GM12878 (cell line): ENCODE measurements at regions not wholly inside any gene's neighbourhood (a gene's known extent, or its start where the extent isn't known, plus 50 kb on each side); places are given as distances from the start of the nearest gene placed in this dataset.
"Not testable (repeated sequence)": the region's sequence is repeated elsewhere in the genome, so short reads cannot be mapped to it uniquely, and the experiment has no call there.

Experiments
- ATAC-seq: fragments of 200-7000 bp; cut with Tn5 transposase; 3 replicates; pipeline ENCODE4 v1.9.1; 2020; ENCODE audit warnings: mild to moderate bottlenecking, moderate library complexity
- BruUV-seq: library from RNA; stranded (reverse); fragments of 400-500 nt; replicated peaks from 2 replicates; lab custom pipeline; 2021; lab: Mats Ljungman, UMichigan
- CTCF ChIA-PET: fragments of 300-600 bp; sonication (Branson Sonifier 250); formaldehyde crosslinking; extraction: SDS; loops from one replicate; lab custom pipeline; 2021; ENCODE audit warnings: inconsistent platforms; lab: Yijun Ruan, JAX
- POLR2A ChIA-PET: fragments of 350-600 bp; formaldehyde crosslinking; extraction: SDS; loops from one replicate; lab custom pipeline; 2021; ENCODE audit warnings: inconsistent platforms; lab: Charles Lee
- RAD21 ChIA-PET: fragments of 300-600 bp; sonication (Branson Sonifier 250); formaldehyde crosslinking; loops from one replicate; lab custom pipeline; 2023; ENCODE audit warnings: antibody characterized with exemption; ENCODE audit not compliant: unreplicated experiment; lab: Charles Lee
- SMC1A ChIA-PET: fragments of 300-600 bp; sonication (Branson Sonifier 250); formaldehyde crosslinking; loops from one replicate; lab custom pipeline; 2023; ENCODE audit not compliant: unreplicated experiment, uncharacterized antibody; lab: Charles Lee
- DNase-seq: peaks from one replicate; pipeline ENCODE4 v3.0.0-alpha.2; 2011; ENCODE audit warnings: low read depth, low spot score
- FAIRE-seq: peaks from 3 replicates; lab custom pipeline; 2011; peaks lifted over from hg19 to GRCh38; lab: Jason Lieb, UNC
- H2AFZ ChIP-seq: 2 replicates; pipeline ENCODE4 v1.6.0; 2011; ENCODE audit warnings: low read depth, low read length, control low read depth; ENCODE audit not compliant: control insufficient read depth
- H3K27ac ChIP-seq: 2 replicates; pipeline ENCODE4 v1.5.1; 2011; ENCODE audit warnings: control low read depth; ENCODE audit not compliant: control insufficient read depth, insufficient read depth
- H3K27me3 ChIP-seq, 2 experiments: replicated peaks in 1 of 2; 2 replicates each; pipeline versions ENCODE4 v1.6.0 to v1.6.1; 2011; ENCODE audit warnings: low read length in 1 of 2; ENCODE audit not compliant: control insufficient read depth in 2 of 2, insufficient read depth in 2 of 2
- H3K36me3 ChIP-seq, 2 experiments: 2 replicates each; pipeline ENCODE4 v1.5.1; 2011; ENCODE audit warnings: low read length in 1 of 2; ENCODE audit not compliant: control insufficient read depth in 2 of 2, insufficient read depth in 2 of 2
- H3K4me1 ChIP-seq: 2 replicates; pipeline ENCODE4 v1.6.1; 2011; ENCODE audit warnings: mild to moderate bottlenecking, low read length, moderate library complexity, mixed read lengths; ENCODE audit not compliant: control insufficient read depth, insufficient read depth
- H3K4me2 ChIP-seq: 2 replicates; pipeline ENCODE4 v1.6.0; 2011; ENCODE audit warnings: control low read depth; ENCODE audit not compliant: control insufficient read depth, insufficient read depth
- H3K4me3 ChIP-seq: fragments of 200-600 bp; sonication (generic); 2 replicates; pipeline ENCODE4 v1.5.1; 2016
- H3K79me2 ChIP-seq: 2 replicates; pipeline ENCODE4 v1.6.0; 2011; ENCODE audit warnings: low read length; ENCODE audit not compliant: control insufficient read depth, insufficient read depth
- H3K9ac ChIP-seq: 2 replicates; pipeline ENCODE4 v1.8.0; 2011; ENCODE audit warnings: low read length, control low read depth, mixed read lengths; ENCODE audit not compliant: control insufficient read depth, insufficient read depth
- H3K9me3 ChIP-seq: replicated peaks from 3 replicates; pipeline ENCODE4 v1.5.1; 2011; ENCODE audit warnings: mild to moderate bottlenecking, low read length; ENCODE audit not compliant: control insufficient read depth, insufficient read depth
- H4K20me1 ChIP-seq: 2 replicates; pipeline ENCODE4 v1.6.0; 2011; ENCODE audit not compliant: control insufficient read depth, insufficient read depth
- BRCA1 ChIP-seq: IDR thresholded peaks from 2 replicates; pipeline ENCODE4 v1.6.1; 2011; ENCODE audit warnings: low read depth, low read length, improper control_type of control experiment
- CEBPB ChIP-seq, 2 experiments: fragments of 150-350 bp in 1 of 2; IDR thresholded peaks; 2 replicates each; pipeline ENCODE4 v1.6.1; 2012 to 2014; ENCODE audit warnings: low read depth in 2 of 2, low read length in 2 of 2, borderline replicate concordance in 1 of 2, inconsistent platforms in 1 of 2
- CREM ChIP-seq: IDR thresholded peaks from 2 replicates; pipeline ENCODE4 v1.6.1; 2014; ENCODE audit warnings: antibody characterized with exemption, low read depth
- FOS ChIP-seq: IDR thresholded peaks from 3 replicates; pipeline ENCODE4 v1.6.1; 2011; ENCODE audit warnings: borderline replicate concordance; ENCODE audit not compliant: insufficient read length; ENCODE audit errors: extremely low read depth
- GABPA ChIP-seq: IDR thresholded peaks from 2 replicates; pipeline ENCODE4 v1.6.1; 2014; ENCODE audit warnings: antibody characterized with exemption, low read depth, mild to moderate bottlenecking, inconsistent platforms
- KDM1A ChIP-seq: fragments of 200-600 bp; sonication (generic); IDR thresholded peaks from 2 replicates; pipeline ENCODE4 v1.6.1; 2016; ENCODE audit warnings: borderline replicate concordance
- MEF2B ChIP-seq: fragments of 450-650 bp; IDR thresholded peaks from 2 replicates; pipeline ENCODE4 v1.6.1; 2018; ENCODE audit warnings: mild to moderate bottlenecking, moderate library complexity; ENCODE audit not compliant: partially characterized antibody, poor library complexity, severe bottlenecking
- MYC ChIP-seq: IDR thresholded peaks from 2 replicates; pipeline ENCODE4 v1.6.1; 2011; ENCODE audit warnings: mild to moderate bottlenecking, low read length, moderate library complexity, inconsistent platforms; ENCODE audit not compliant: insufficient read depth, insufficient replicate concordance, insufficient read length, severe bottlenecking
- NKRF ChIP-seq: fragments of 450-650 bp; conservative IDR thresholded peaks from 2 replicates; pipeline ENCODE4 v1.6.1; 2017; ENCODE audit warnings: mild to moderate bottlenecking, moderate library complexity
- POLR2A ChIP-seq: IDR thresholded peaks from 2 replicates; pipeline ENCODE4 v1.6.1; 2011; ENCODE audit warnings: low read depth, mild to moderate bottlenecking, low read length
- POU2F2 ChIP-seq: IDR thresholded peaks from 3 replicates; pipeline ENCODE4 v1.6.1; 2011; ENCODE audit warnings: low read depth, mild to moderate bottlenecking, low read length, borderline replicate concordance
- ZBED1 ChIP-seq: IDR thresholded peaks from 2 replicates; pipeline ENCODE4 v1.6.1; 2016; ENCODE audit warnings: borderline replicate concordance
- ZBTB40 ChIP-seq: fragments of 450-650 bp; IDR thresholded peaks from 2 replicates; pipeline ENCODE4 v1.6.1; 2016; ENCODE audit warnings: mild to moderate bottlenecking, moderate library complexity, borderline replicate concordance
- WGBS: methylation state at CpG from one replicate; pipeline ENCODE4 v1.1.6; 2016; ENCODE audit warnings: low lambda C conversion rate; ENCODE audit not compliant: insufficient replicate concordance, insufficient coverage; ENCODE audit errors: missing lambda C conversion rate; 5-methylcytosine and 5-hydroxymethylcytosine counted together
- in situ Hi-C: fragments of 300-500 bp; cut with MboI; formaldehyde crosslinking; loops from 9 replicates; pipeline ENCODE4 v1.14.3; 2018; ENCODE audit warnings: mixed read lengths
- intact Hi-C: fragments of 100-400 bp; cut with micrococcal nuclease; formaldehyde crosslinking; loops from one replicate; pipeline ENCODE4 v1.14.2; 2022; ENCODE audit not compliant: unreplicated experiment

DNA sequence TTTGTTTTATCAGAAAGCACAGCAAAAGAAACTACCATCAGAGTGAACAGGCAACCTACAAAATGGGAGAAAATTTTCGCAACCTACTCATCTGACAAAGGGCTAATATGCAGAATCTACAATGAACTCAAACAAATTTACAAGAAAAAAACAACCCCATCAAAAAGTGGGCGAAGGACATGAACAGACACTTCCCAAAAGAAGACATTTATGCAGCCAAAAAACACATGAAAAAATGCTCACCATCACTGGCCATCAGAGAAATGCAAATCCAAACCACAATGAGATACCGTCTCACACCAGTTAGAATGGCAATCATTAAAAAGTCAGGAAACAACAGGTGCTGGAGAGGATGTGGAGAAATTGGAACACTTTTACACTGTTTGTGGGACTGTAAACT is 460.4 kb upstream of the MKI67 start:
- H3K4me3 ChIP-seq, H3K27me3 ChIP-seq, RAD21 ChIA-PET, H4K20me1 ChIP-seq, H3K27ac ChIP-seq, H3K9ac ChIP-seq, ATAC-seq, in situ Hi-C loops, H3K36me3 ChIP-seq, POLR2A ChIA-PET, DNase-seq, BruUV-seq, SMC1A ChIA-PET, H3K4me1 ChIP-seq, H2AFZ ChIP-seq, FAIRE-seq, H3K9me3 ChIP-seq, H3K4me2 ChIP-seq, CTCF ChIA-PET, H3K79me2 ChIP-seq, intact Hi-C loops: not testable (repeated sequence)
- WGBS: 19% methylated on average over 2 of the region's 3 CpGs

DNA sequence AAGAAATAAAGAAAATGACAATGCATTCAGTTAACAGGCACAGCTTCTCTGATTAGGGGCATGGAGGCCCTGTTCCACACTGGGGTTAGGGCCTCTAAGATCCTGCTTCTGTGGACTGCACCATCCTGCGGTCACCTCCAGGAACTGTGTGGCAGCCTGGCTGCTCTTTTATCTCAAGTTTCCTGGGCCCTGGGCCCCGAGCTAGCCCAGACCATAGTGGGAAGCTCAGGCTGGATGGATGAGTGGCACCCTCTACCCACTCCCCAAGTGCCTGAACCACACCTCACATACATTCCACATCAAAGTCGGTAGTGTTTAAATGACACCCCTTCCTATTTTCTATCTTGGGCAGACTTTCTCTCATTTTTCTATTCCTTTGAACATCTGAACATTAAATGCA is 461.5 kb upstream of the MKI67 start:
- Histone ChIP-seq H3K4me2 (no peak overlapping the region), H3K9me3 (no peaks in the 10 kb centered on the region), H3K9ac (no peak overlapping the region), H4K20me1 (no peaks in the 10 kb centered on the region), H3K27me3 (no peaks in the 10 kb centered on the region), H3K27ac (no peak overlapping the region), H3K36me3 (no peaks in the 10 kb centered on the region), H3K4me1 (no peaks in the 10 kb centered on the region), H3K79me2 (no peaks in the 10 kb centered on the region), H2AFZ (no peak overlapping the region), H3K4me3 (no peak overlapping the region)
- CTCF ChIA-PET: no interaction called here
- ATAC-seq (no peak), FAIRE-seq (no peak), DNase-seq (no peak)
- intact Hi-C loops: no loop called here
- RAD21 ChIA-PET: no interaction called here
- in situ Hi-C loops: no loop called here
- 15% methylated on average over 3 of the region's 3 CpGs for WGBS
- SMC1A ChIA-PET: interaction anchor here (0.7 kb wide), 1 partner anchor 35 kb away, joined by 3 read pairs; no protein-coding TSS in a partner anchor
- POLR2A ChIA-PET: no interaction called here
- no TSS peak for BruUV-seq
- TF ChIP-seq POU2F2 (no peak), MEF2B (no peak), BRCA1 (no peak), POLR2A (no peak), CREM (no peak), KDM1A (no peak), NKRF (no peak), ZBED1 (no peak), CEBPB (IDR thresholded peaks at IDR 0.05; ENCODE audit: borderline replicate concordance in 1 of 2, low read depth in 2 of 2, low read length in 2 of 2) (no peak), ZBTB40 (no peak), GABPA (no peak), MYC (no peak), FOS (no peak)
